HEK293 (cell line): ENCODE measurements at regions not wholly inside any gene's neighbourhood (a gene's known extent, or its start where the extent isn't known, plus 50 kb on each side); places are given as distances from the start of the nearest gene placed in this dataset.

ENCODE experiments used
- CTCF ChIA-PET: fragments of 350-600 bp; formaldehyde crosslinking; extraction: SDS; loops from one replicate; lab custom pipeline; 2021; ENCODE audit warnings: antibody characterized with exemption; lab: Yijun Ruan, JAX
- POLR2A ChIA-PET: fragments of 300-600 bp; formaldehyde crosslinking; extraction: SDS; loops from one replicate; lab custom pipeline; 2020; ENCODE audit warnings: antibody characterized with exemption, inconsistent platforms; lab: Yijun Ruan, JAX
- H3K27ac ChIP-seq: fragments of 200-500 bp; sonication (Bioruptor generic); 2 replicates; pipeline ENCODE4 v1.5.1; 2014; ENCODE audit warnings: low read depth, low read length, control low read depth, inconsistent platforms; ENCODE audit errors: extremely low read depth
- H3K36me3 ChIP-seq, 2 experiments: fragments of 200-500 bp in 1 of 2; sonication (Bioruptor generic) in 1 of 2; 1 replicate in 1 of 2; 2 replicates in 1 of 2; pipeline ENCODE4 v1.5.1; 2014 to 2017; ENCODE audit warnings: inconsistent platforms in 2 of 2, low read length in 2 of 2; ENCODE audit not compliant: control insufficient read depth in 2 of 2, insufficient read depth in 1 of 2
- H3K4me1 ChIP-seq: fragments of 200-500 bp; sonication (Bioruptor generic); 2 replicates; pipeline ENCODE4 v1.5.1; 2014; ENCODE audit warnings: mild to moderate bottlenecking, low read length, inconsistent platforms; ENCODE audit not compliant: control insufficient read depth, insufficient read depth
- H3K4me3 ChIP-seq: 2 replicates; pipeline ENCODE4 v1.5.1; 2011; ENCODE audit warnings: low read depth, mild to moderate bottlenecking, control low read depth, low read length, moderate library complexity
- H3K9me3 ChIP-seq: fragments of 200-500 bp; sonication (Bioruptor generic); 2 replicates; pipeline ENCODE4 v1.5.1; 2014; ENCODE audit warnings: low read depth, low read length, inconsistent platforms; ENCODE audit not compliant: control insufficient read depth, insufficient read depth
- FEZF1 ChIP-seq: fragments of 450-650 bp; formaldehyde crosslinking; IDR thresholded peaks from 2 replicates; pipeline ENCODE4 v1.5.1; 2016; ENCODE audit warnings: missing biosample characterization, missing genetic modification characterization
- GLIS1 ChIP-seq: fragments of 450-650 bp; formaldehyde crosslinking; IDR thresholded peaks from 2 replicates; pipeline ENCODE4 v1.5.1; 2016; ENCODE audit warnings: missing biosample characterization, missing genetic modification characterization
- HOXD13 ChIP-seq: sonication (generic); formaldehyde crosslinking; IDR thresholded peaks from 2 replicates; pipeline ENCODE4 v1.8.0; 2022; ENCODE audit warnings: missing genetic modification reagents, borderline replicate concordance
- KLF8 ChIP-seq: fragments of 450-650 bp; formaldehyde crosslinking; IDR thresholded peaks from 2 replicates; pipeline ENCODE4 v1.5.1; 2016; ENCODE audit warnings: missing biosample characterization, missing genetic modification characterization
- SCRT1 ChIP-seq: fragments of 450-650 bp; formaldehyde crosslinking; IDR thresholded peaks from 2 replicates; pipeline ENCODE4 v1.5.1; 2016; ENCODE audit warnings: missing biosample characterization, missing genetic modification characterization, borderline replicate concordance
- SP7 ChIP-seq: fragments of 450-650 bp; formaldehyde crosslinking; IDR thresholded peaks from 2 replicates; pipeline ENCODE4 v1.5.1; 2016; ENCODE audit warnings: missing biosample characterization, missing genetic modification characterization
- ZBTB7A ChIP-seq: fragments of 450-650 bp; formaldehyde crosslinking; IDR thresholded peaks from 2 replicates; pipeline ENCODE4 v1.5.1; 2016; ENCODE audit warnings: low read depth, missing biosample characterization, missing genetic modification characterization
- ZBTB8A ChIP-seq: fragments of 450-650 bp; formaldehyde crosslinking; IDR thresholded peaks from 2 replicates; pipeline ENCODE4 v1.5.1; 2016; ENCODE audit warnings: missing biosample characterization, missing genetic modification characterization
- ZFP69B ChIP-seq: fragments of 450-650 bp; formaldehyde crosslinking; IDR thresholded peaks from 2 replicates; pipeline ENCODE4 v1.5.1; 2016; ENCODE audit warnings: missing biosample characterization, missing genetic modification characterization
- ZNF121 ChIP-seq: fragments of 450-650 bp; formaldehyde crosslinking; IDR thresholded peaks from 2 replicates; pipeline ENCODE4 v1.5.1; 2016; ENCODE audit warnings: missing biosample characterization, missing genetic modification characterization
- ZNF133 ChIP-seq: fragments of 450-650 bp; formaldehyde crosslinking; IDR thresholded peaks from 2 replicates; pipeline ENCODE4 v1.5.1; 2016; ENCODE audit warnings: missing biosample characterization, missing genetic modification characterization
- ZNF19 ChIP-seq: fragments of 450-650 bp; formaldehyde crosslinking; IDR thresholded peaks from 2 replicates; pipeline ENCODE4; 2016; ENCODE audit warnings: missing biosample characterization, missing genetic modification characterization, low read depth
- ZNF202 ChIP-seq: fragments of 450-650 bp; formaldehyde crosslinking; IDR thresholded peaks from 2 replicates; pipeline ENCODE4 v1.5.1; 2016; ENCODE audit warnings: missing biosample characterization, missing genetic modification characterization, borderline replicate concordance
- ZNF335 ChIP-seq: fragments of 450-650 bp; formaldehyde crosslinking; conservative IDR thresholded peaks from 2 replicates; pipeline ENCODE4 v1.5.1; 2016; ENCODE audit warnings: missing biosample characterization, missing genetic modification characterization
- ZNF366 ChIP-seq: fragments of 450-650 bp; formaldehyde crosslinking; conservative IDR thresholded peaks from 2 replicates; pipeline ENCODE4 v1.5.1; 2016; ENCODE audit warnings: missing biosample characterization, missing genetic modification characterization
- ZNF391 ChIP-seq: fragments of 450-650 bp; formaldehyde crosslinking; IDR thresholded peaks from 2 replicates; pipeline ENCODE4 v1.5.1; 2016; ENCODE audit warnings: low read depth, missing biosample characterization, missing genetic modification characterization, borderline replicate concordance
- ZNF423 ChIP-seq: fragments of 450-650 bp; formaldehyde crosslinking; IDR thresholded peaks from 2 replicates; pipeline ENCODE4 v1.5.1; 2016; ENCODE audit warnings: missing biosample characterization, missing genetic modification characterization
- ZNF449 ChIP-seq: fragments of 450-650 bp; formaldehyde crosslinking; IDR thresholded peaks from 2 replicates; pipeline ENCODE4 v1.5.1; 2017; ENCODE audit warnings: missing biosample characterization, mild to moderate bottlenecking, missing genetic modification characterization, moderate library complexity
- ZNF530 ChIP-seq: fragments of 450-650 bp; formaldehyde crosslinking; IDR thresholded peaks from 2 replicates; pipeline ENCODE4 v1.5.1; 2016; ENCODE audit warnings: low read depth, missing biosample characterization, missing genetic modification characterization
- ZNF558 ChIP-seq: fragments of 450-650 bp; formaldehyde crosslinking; IDR thresholded peaks from 2 replicates; pipeline ENCODE4 v1.5.1; 2016; ENCODE audit warnings: missing biosample characterization, missing genetic modification characterization
- ZNF621 ChIP-seq: fragments of 450-650 bp; formaldehyde crosslinking; IDR thresholded peaks from 2 replicates; pipeline ENCODE4 v1.5.1; 2017; ENCODE audit warnings: missing biosample characterization, missing genetic modification characterization
- ZNF645 ChIP-seq: fragments of 450-650 bp; formaldehyde crosslinking; IDR thresholded peaks from 2 replicates; pipeline ENCODE4; 2016; ENCODE audit warnings: missing biosample characterization, missing genetic modification characterization
- ZNF664 ChIP-seq: fragments of 450-650 bp; formaldehyde crosslinking; IDR thresholded peaks from 2 replicates; pipeline ENCODE4 v1.5.1; 2016; ENCODE audit warnings: missing biosample characterization, missing genetic modification characterization
- ZNF701 ChIP-seq: fragments of 450-650 bp; formaldehyde crosslinking; IDR thresholded peaks from 2 replicates; pipeline ENCODE4 v1.5.1; 2016; ENCODE audit warnings: missing biosample characterization, missing genetic modification characterization
- ZNF768 ChIP-seq: fragments of 450-650 bp; formaldehyde crosslinking; IDR thresholded peaks from 2 replicates; pipeline ENCODE4 v1.5.1; 2018; ENCODE audit warnings: missing biosample characterization, mild to moderate bottlenecking, missing genetic modification characterization
- ZSCAN5A ChIP-seq: fragments of 450-650 bp; formaldehyde crosslinking; IDR thresholded peaks from 2 replicates; pipeline ENCODE4 v1.5.1; 2016; ENCODE audit warnings: missing biosample characterization, missing genetic modification characterization
- TF ChIP-seq, protein P1 (sequence below): IDR thresholded peaks from 2 replicates; pipeline ENCODE4 v1.6.1; 2011; ENCODE audit warnings: mild to moderate bottlenecking, low read depth, low read length, borderline replicate concordance
- TF ChIP-seq, protein P2 (sequence below): fragments of 450-650 bp; formaldehyde crosslinking; IDR thresholded peaks from 2 replicates; pipeline ENCODE4 v1.5.1; 2016; ENCODE audit warnings: missing biosample characterization, missing genetic modification characterization

DNA sequence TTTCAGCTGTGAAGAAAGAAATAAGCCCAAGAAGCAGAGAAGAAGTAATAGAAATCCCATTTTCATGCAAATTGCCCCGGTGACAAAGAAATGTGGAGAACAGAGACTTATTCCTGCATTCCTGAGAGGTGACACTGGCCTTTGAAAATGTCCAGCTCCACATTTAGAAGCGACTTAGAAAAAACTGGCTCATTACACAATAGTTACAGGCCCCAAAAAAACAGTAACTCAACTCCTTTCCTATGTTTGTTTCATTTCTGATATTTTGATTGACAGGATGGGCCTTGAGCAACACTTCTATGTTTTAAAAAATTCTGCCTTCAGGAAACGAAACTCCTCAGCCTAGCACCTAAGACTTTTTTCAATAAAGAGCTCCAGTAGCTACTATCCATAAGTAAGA lies 726.9 kb upstream of the TENM4 start:
- POLR2A ChIA-PET: no interaction called here
- CTCF ChIA-PET: interaction anchor here (0.6 kb wide), 1 partner anchor 840 kb away, joined by 3 read pairs; no protein-coding TSS in a partner anchor
- H3K4me1 ChIP-seq: no peaks in the 10 kb centered on the region

DNA sequence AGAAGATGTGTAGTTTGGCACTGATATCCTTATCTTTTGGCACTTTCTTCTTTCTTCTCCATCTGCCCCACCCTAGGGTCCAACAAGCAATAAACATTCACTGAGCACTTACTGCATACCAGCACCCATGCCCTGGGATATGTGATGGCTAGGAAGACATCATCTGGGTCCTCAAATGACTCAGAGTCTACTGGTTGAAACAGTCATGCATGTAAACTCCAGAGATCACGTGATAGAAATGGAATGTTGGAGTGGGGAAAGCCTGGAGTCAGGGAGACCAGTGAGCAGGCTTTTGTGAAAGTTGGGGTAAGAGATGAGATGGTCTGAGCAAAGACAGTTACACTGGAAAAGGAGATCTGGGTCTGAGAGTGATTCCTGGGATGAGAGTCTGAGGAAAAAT lies 724.9 kb upstream of the TENM4 start:
- CTCF ChIA-PET: interaction anchor here (1.7 kb wide), 1 partner anchor 13 kb away, joined by 5 read pairs; no protein-coding TSS in a partner anchor
- no peak for TF ChIP-seq ZBTB7A (tag by site-specific recombination)
- no peak for TF ChIP-seq ZNF423
- no peak for TF ChIP-seq HOXD13 (CRISPR knock-in tag)
- no peak for TF ChIP-seq ZNF202 (tag by site-specific recombination)
- no peak for TF ChIP-seq ZNF335 (tag by site-specific recombination)
- no peak for TF ChIP-seq GLIS1 (tag by site-specific recombination)
- no peak for TF ChIP-seq ZNF391
- TF ChIP-seq, protein P1, sequence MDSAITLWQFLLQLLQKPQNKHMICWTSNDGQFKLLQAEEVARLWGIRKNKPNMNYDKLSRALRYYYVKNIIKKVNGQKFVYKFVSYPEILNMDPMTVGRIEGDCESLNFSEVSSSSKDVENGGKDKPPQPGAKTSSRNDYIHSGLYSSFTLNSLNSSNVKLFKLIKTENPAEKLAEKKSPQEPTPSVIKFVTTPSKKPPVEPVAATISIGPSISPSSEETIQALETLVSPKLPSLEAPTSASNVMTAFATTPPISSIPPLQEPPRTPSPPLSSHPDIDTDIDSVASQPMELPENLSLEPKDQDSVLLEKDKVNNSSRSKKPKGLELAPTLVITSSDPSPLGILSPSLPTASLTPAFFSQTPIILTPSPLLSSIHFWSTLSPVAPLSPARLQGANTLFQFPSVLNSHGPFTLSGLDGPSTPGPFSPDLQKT: no peak
- no peak for TF ChIP-seq SP7 (tag by site-specific recombination)
- TF ChIP-seq FEZF1 (tag by site-specific recombination): no peak
- TF ChIP-seq ZNF768: no peak
- TF ChIP-seq ZFP69B (tag by site-specific recombination): no peak
- TF ChIP-seq ZNF664 (tag by site-specific recombination): no peak
- TF ChIP-seq ZNF558 (tag by site-specific recombination): no peak
- no peak for TF ChIP-seq ZNF366 (tag by site-specific recombination)
- TF ChIP-seq SCRT1 (tag by site-specific recombination): no peak
- TF ChIP-seq, protein P2, sequence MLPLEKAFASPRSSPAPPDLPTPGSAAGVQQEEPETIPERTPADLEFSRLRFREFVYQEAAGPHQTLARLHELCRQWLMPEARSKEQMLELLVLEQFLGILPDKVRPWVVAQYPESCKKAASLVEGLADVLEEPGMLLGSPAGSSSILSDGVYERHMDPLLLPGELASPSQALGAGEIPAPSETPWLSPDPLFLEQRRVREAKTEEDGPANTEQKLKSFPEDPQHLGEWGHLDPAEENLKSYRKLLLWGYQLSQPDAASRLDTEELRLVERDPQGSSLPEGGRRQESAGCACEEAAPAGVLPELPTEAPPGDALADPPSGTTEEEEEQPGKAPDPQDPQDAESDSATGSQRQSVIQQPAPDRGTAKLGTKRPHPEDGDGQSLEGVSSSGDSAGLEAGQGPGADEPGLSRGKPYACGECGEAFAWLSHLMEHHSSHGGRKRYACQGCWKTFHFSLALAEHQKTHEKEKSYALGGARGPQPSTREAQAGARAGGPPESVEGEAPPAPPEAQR (tag by site-specific recombination): no peak
- no peak for TF ChIP-seq ZNF19 (tag by site-specific recombination)
- POLR2A ChIA-PET: no interaction called here
- no peak overlapping the region for H3K4me3 ChIP-seq
- no peaks in the 10 kb centered on the region for H3K36me3 ChIP-seq
- no peaks in the 10 kb centered on the region for H3K9me3 ChIP-seq
- no peaks in the 10 kb centered on the region for H3K4me1 ChIP-seq
- no peak overlapping the region for H3K27ac ChIP-seq

More for the DNA sequence above, 726.9 kb upstream of the TENM4 start:
- Histone ChIP-seq H3K9me3 (no peaks in the 10 kb centered on the region), H3K4me3 (no peak overlapping the region), H3K36me3 (no peaks in the 10 kb centered on the region), H3K27ac (no peak overlapping the region)
- no peak for TF ChIP-seq ZNF645 (tag by site-specific recombination)
- TF ChIP-seq ZNF701 (tag by site-specific recombination): no peak

DNA sequence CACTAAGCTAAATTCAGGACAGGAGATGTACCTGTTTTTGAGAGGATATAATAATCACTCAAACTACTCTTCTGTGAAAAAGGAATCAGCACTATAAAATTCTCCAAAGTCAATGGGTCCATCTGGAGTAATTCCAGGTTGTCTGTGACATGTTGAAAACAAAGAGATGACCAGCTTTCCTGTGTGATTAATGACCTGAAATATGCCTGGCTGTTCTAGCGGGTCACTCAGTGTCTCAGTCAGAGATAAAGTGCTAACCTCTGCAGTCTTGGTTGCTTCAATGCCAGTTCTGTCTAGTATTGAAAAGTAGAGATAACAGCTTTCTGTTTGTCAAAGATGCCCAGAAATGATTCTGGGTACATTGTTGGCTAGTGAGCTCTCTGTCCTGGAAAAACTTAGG lies 722.6 kb upstream of the TENM4 start:
- Histone ChIP-seq H3K4me1 (no peaks in the 10 kb centered on the region), H3K36me3 (no peaks in the 10 kb centered on the region), H3K4me3 (no peak overlapping the region), H3K27ac (no peak overlapping the region), H3K9me3 (no peaks in the 10 kb centered on the region)
- CTCF ChIA-PET: no interaction called here
- POLR2A ChIA-PET: no interaction called here
- no peak for TF ChIP-seq ZSCAN5A (tag by site-specific recombination)
- no peak for TF ChIP-seq ZNF133 (tag by site-specific recombination)
- TF ChIP-seq ZBTB8A (tag by site-specific recombination): no peak
- TF ChIP-seq ZNF621 (tag by site-specific recombination): no peak
- TF ChIP-seq KLF8 (tag by site-specific recombination): no peak
- TF ChIP-seq ZNF530 (tag by site-specific recombination): no peak
- TF ChIP-seq ZNF449 (tag by site-specific recombination): no peak
- TF ChIP-seq ZNF121 (tag by site-specific recombination): no peak
